ENCODE measurements at regions not wholly inside any gene's neighbourhood (a gene's known extent, or its start where the extent isn't known, plus 50 kb on each side); places are given as distances from the start of the nearest gene placed in this dataset.

- H3K4me3 ChIP-seq (ENCODE audit: low read depth, low read length): no peak overlapping the region
- no peak for TF ChIP-seq POLR2A (IDR thresholded peaks at IDR 0.05; ENCODE audit: extremely low read depth, insufficient read length)
- no peak for TF ChIP-seq CTCF (IDR thresholded peaks at IDR 0.05; ENCODE audit: low read depth, low read length)
- TF ChIP-seq MYC (IDR thresholded peaks at IDR 0.05; ENCODE audit: low read depth, low read length): no peak
- TF ChIP-seq MAX (IDR thresholded peaks at IDR 0.05; ENCODE audit: low read depth, low read length): no peak
- no peak for DNase-seq (ENCODE audit: low read depth)
These were observed 207.6 kb upstream of the MDFIC2 start for GRCh38 chr3:70519913-70520659.

GRCh38 chr3:70519026-70519425 lies 206.6 kb upstream of the MDFIC2 start:
- TF ChIP-seq POLR2A (IDR thresholded peaks at IDR 0.05; ENCODE audit: extremely low read depth, insufficient read length): no peak
- no peak for TF ChIP-seq MAX (IDR thresholded peaks at IDR 0.05; ENCODE audit: low read depth, low read length)
- TF ChIP-seq MYC (IDR thresholded peaks at IDR 0.05; ENCODE audit: low read depth, low read length): no peak
- TF ChIP-seq CTCF (IDR thresholded peaks at IDR 0.05; ENCODE audit: low read depth, low read length): no peak
- H3K4me3 ChIP-seq (ENCODE audit: low read depth, low read length): no peak overlapping the region
- DNase-seq (ENCODE audit: low read depth): no peak

- TF ChIP-seq POLR2A (IDR thresholded peaks at IDR 0.05; ENCODE audit: extremely low read depth, insufficient read length): no peak
- TF ChIP-seq MYC (IDR thresholded peaks at IDR 0.05; ENCODE audit: low read depth, low read length): no peak
- TF ChIP-seq CTCF (IDR thresholded peaks at IDR 0.05; ENCODE audit: low read depth, low read length): no peak
- TF ChIP-seq MAX (IDR thresholded peaks at IDR 0.05; ENCODE audit: low read depth, low read length): no peak
- DNase-seq (ENCODE audit: low read depth): no peak
- no peak overlapping the region for H3K4me3 ChIP-seq (ENCODE audit: low read depth, low read length)
These were observed 205.9 kb upstream of the MDFIC2 start for GRCh38 chr3:70518356-70518755.

- TF ChIP-seq CTCF (IDR thresholded peaks at IDR 0.05; ENCODE audit: low read depth, low read length): no peak
- no peak for TF ChIP-seq MYC (IDR thresholded peaks at IDR 0.05; ENCODE audit: low read depth, low read length)
- no peak for TF ChIP-seq POLR2A (IDR thresholded peaks at IDR 0.05; ENCODE audit: extremely low read depth, insufficient read length)
- TF ChIP-seq MAX (IDR thresholded peaks at IDR 0.05; ENCODE audit: low read depth, low read length): no peak
- H3K4me3 ChIP-seq (ENCODE audit: low read depth, low read length): no peak overlapping the region
- DNase-seq (ENCODE audit: low read depth): no peak
These were observed 204.9 kb upstream of the MDFIC2 start for GRCh38 chr3:70517124-70517890.

GRCh38 chr3:70516076-70516475 lies 203.6 kb upstream of the MDFIC2 start:
- no peak for DNase-seq (ENCODE audit: low read depth)
- no peak for TF ChIP-seq CTCF (IDR thresholded peaks at IDR 0.05; ENCODE audit: low read depth, low read length)
- no peak for TF ChIP-seq POLR2A (IDR thresholded peaks at IDR 0.05; ENCODE audit: extremely low read depth, insufficient read length)
- no peak for TF ChIP-seq MYC (IDR thresholded peaks at IDR 0.05; ENCODE audit: low read depth, low read length)
- TF ChIP-seq MAX (IDR thresholded peaks at IDR 0.05; ENCODE audit: low read depth, low read length): no peak
- no peak overlapping the region for H3K4me3 ChIP-seq (ENCODE audit: low read depth, low read length)

Measured in NB4 (cell line).